Stimulated activated CD4-positive, alpha-beta T cell treated with anti-CD3 and anti-CD28 coated beads, TNF-alpha, amount 100 ng/mL, for 24 hours (primary cell): ENCODE measurements at regions not wholly inside any gene's neighbourhood (a gene's known extent, or its start where the extent isn't known, plus 50 kb on each side); places are given as distances from the start of the nearest gene placed in this dataset.

Source experiments
- DNase-seq, 3 experiments: peaks; one replicate each; pipeline ENCODE4 v3.0.0-alpha.2; 2020; ENCODE audit warnings: low read depth in 3 of 3

DNA sequence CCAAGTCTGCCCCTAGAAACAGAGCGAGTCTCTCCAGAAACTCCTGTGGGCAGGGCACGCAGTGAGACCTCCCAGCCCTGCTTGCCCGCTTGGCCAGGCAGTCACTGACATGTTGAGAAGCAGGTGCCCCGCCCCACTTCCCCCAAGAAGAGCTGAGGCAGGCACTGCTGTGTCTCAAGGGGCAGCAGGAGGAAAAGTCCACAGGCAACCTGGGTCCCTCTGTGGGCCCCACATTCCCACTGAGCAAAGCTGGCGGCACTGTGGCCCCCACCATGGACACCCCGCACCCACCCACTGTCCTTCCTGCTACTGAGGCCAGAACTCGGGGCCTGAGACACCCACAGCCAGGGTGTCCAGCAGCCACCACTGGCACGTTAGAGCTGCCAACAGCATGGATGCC, 137.3 kb upstream of the NKX1-1 start:
- DNase-seq, result no peak

DNA sequence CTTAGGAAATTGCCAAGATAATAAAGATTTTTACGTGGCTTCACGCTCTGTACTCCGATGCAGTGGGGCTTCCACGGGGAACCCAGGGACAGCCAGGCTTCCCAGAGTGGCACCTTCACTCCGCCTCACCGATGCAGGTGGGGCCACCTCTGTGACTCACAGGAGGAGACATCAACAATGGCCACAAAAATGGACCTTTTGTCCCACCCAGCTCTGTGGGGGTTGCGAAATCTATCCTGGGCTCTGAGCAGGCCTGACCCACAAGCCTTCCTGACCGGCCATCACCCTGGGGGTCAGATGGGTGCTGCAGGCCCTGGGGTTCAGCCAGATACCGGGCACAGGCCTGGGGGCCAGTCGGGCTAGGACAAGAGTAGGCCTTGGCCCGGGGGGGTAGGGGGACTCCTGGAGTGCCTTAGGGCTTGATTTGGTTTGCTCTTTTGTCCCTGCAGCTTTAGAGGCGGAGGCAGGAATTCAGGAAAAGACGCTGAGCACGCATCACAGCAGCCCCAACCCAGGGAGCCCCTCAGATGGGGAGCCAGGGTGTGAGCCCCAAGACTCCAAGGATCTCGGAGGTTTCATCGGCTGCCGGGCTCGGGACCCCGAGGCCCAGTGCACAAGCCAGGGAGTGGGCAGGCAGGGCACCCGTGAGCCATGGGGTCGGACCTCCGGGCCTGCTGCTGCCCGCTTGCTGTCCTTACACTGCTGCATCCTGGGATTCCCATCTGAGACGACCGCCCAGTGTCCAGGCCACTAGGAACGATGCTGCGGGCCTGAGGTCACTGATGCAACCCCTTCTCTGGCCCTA, 136.5 kb upstream of the NKX1-1 start:
- no peak for DNase-seq

GRCh38 chr4:1542226-1542490, 135.9 kb upstream of the NKX1-1 start:
- DNase-seq, result no peak

DNA sequence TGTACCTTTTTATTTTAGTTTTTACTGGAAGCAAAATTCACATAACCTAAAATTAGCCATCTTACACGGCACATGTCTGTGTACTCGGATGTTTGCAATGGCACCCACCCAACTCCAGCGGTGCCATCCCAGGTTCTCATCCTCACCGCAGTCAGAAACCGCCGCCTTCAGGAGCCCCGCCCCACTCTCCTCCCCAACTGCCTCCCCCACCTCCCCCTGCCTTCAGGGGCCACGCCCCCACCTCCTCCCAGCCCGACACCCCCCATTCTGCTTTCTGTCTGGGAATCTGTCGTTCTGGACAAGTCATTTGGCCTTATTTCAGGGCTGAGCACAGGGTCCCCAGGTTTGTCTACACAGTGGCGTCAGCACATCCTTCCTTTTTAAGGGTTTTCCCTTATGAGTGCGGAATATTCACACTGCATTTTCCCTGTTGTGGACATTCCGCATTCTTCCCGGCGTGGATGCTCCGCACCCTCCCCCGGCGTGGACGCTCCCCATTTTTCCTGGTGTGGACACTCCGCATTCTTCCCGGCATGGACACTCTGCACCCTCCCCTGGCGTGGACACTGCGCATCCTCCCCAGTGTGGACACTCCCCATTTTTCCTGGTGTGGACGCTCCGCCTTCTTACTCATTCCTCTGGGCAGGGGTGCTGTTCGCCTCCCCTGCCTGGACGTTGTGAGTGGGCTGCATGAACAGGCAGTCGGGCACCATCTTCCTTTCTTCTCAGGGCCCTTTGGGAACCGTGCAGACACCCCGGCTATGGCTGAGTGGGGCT, 135.4 kb upstream of the NKX1-1 start:
- no peak for DNase-seq

GRCh38 chr4:1540601-1541375, 134.5 kb upstream of the NKX1-1 start:
- DNase-seq, result no peak

- DNase-seq, result no peak
Measured at GRCh38 chr4:1539859-1540600, 133.8 kb upstream of the NKX1-1 start.

GRCh38 chr4:1538941-1539772, 132.9 kb upstream of the NKX1-1 start:
- DNase-seq, result no peak

DNA sequence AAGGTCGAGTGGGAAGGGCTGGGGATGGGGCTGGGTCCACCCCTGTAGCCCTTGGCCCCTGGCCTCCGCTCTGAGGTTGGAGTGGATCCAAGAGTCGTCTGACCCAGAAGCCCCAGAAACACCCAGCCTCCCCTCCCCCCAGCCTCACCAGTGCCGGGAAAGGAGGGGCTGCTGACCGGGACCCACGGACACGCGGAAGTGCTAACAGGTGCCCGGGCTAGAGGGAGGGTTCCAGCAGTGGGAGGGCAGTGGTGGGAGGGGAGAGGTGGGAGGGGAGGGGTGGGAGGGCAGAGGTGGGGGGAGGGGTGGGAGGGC, 131.8 kb upstream of the NKX1-1 start:
- no peak for DNase-seq

- DNase-seq, result no peak
Measured at GRCh38 chr4:1537410-1538095, 131.3 kb upstream of the NKX1-1 start.

DNA sequence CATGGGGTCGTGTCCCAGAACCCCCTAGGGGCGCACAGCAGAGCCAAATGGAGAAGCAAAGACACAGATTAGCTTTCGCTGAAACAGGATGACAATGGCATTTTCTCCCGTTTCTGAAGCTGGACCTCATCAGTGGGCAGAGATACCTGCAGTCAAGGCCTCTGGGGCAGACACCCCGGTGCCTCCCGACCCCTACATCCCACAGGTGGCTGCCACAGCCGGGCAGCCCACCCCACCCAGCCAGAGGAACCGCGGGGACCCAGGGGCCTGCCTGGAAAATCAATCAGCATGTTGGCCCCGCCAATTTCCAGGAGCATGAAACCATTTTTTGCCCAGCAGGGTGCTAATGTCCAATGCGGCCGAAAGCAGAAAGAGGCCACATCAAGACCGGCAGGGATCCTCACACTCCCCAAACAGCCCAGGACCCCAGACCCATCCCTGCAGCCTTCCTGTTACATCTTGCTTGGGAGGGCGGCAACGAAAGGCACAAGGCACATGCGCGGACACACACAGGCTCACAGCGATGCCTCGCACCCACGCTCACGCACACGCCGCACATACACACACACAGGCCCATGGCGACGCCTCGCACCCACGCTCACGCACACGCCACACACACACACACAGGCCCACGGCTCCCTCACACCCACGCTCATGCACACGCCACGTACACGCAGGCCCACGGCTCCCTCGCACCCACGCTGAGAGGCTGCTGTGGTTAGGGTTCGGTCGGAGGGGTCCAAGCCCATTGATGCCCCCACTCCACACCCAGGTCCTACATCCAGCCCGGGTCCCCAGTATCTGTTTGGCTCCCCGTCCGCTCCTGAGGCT, 130.6 kb upstream of the NKX1-1 start:
- DNase-seq, result no peak

DNA sequence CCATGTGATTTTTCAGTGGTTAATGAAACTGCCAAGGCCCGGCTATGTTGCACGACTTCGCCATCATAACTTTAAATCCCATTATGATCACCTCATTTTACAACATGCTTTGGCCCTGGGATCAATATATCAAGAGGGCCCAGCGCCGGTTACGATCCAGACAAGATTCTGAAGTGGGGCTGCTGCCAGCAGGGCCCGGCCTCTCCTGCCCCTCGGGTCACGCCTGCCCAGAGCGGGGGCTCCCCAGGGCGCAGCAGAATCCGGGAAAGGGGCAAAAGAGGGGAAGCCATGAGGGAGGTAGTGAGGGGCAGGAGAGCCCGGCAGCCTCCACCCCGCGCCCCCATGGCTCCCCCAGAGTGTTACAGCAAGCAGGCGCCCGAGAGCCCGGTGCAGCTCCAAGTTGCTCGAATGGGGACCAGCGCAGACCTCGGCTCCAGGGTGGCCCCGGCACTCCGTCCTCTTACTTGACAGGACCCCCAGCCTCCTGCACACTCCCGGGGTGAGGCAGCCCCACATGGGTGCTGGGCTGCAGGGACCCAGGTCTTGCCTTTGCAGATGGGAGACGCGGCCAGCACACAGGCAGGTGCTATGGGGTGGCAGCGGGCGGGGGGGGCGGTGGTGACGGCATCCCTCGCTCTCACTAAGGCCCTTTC, 129.8 kb upstream of the NKX1-1 start:
- DNase-seq, result no peak

DNA sequence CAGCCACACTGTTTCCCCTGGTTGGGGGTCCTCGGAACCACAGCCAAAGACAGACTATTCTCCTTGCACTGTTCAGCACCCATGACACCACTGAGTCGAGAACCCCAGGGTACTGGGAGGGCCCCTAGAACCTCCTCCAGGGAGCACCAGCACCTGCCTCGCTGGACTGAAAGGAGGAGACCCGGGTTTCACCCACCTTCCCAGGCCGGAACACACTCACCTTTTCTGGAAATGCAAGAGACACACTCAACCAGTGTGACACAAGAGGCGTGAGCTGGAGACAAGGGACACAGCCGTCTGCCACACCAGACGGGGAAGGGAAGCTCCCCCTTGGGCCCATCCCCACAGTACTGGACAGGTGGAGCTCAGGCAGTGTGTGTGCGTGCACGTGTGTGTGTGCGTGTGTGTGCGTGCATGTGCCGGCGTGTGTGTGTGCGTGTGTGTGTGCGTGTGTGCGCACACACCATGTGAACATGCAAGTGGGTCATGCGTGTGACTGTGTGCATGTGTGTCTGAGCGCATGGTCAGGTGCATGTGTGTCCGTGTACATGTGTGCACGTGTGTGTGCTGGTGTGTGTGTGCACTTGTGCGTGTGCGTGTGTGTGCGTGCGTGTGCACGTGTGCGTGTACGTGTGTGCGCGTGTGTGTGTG, 128.8 kb upstream of the NKX1-1 start:
- no peak for DNase-seq

- no peak for DNase-seq
Measured at GRCh38 chr4:1534095-1534872, 128.0 kb upstream of the NKX1-1 start.

- DNase-seq, result no peak
Measured at GRCh38 chr4:1533501-1534064, 127.3 kb upstream of the NKX1-1 start.

- DNase-seq, result no peak
Measured at GRCh38 chr4:1532549-1533395, 126.5 kb upstream of the NKX1-1 start.

GRCh38 chr4:1531683-1532548, 125.7 kb upstream of the NKX1-1 start:
- no peak for DNase-seq
